Heart left ventricle (tissue), 16 donors: ENCODE measurements at regions not wholly inside any gene's neighbourhood (a gene's known extent, or its start where the extent isn't known, plus 50 kb on each side); places are given as distances from the start of the nearest gene placed in this dataset.
"Not testable (repeated sequence)": the region's sequence is repeated elsewhere in the genome, so short reads cannot be mapped to it uniquely, and the experiment has no call there.

ENCODE experiments used
- ATAC-seq, 4 donors: fragments of 200-7000 bp; cut with Tn5 transposase; one replicate each; pipeline ENCODE4 v1.9.1; 2020 to 2022; ENCODE audit warnings: moderate library complexity in 4 of 4, mild to moderate bottlenecking in 3 of 4, moderate number of reproducible peaks in 1 of 4
- DNase-seq, 5 donors: peaks; one replicate each; pipeline ENCODE4 v3.0.0-alpha.2; 2020
- H3K27ac ChIP-seq, 12 donors: fragments of 200-600 bp; sonication (generic) in 4 of 12; one replicate each; pipeline versions ENCODE4 v1.5.0 to v1.8.0; 2016 to 2022; ENCODE audit warnings: mild to moderate bottlenecking in 2 of 12
- H3K27me3 ChIP-seq, 9 donors: fragments of 200-600 bp; sonication (generic) in 2 of 9; one replicate each; pipeline versions ENCODE4 v1.5.1 to v1.8.0; 2016 to 2022; ENCODE audit warnings: mild to moderate bottlenecking in 3 of 9
- H3K36me3 ChIP-seq, 9 donors: fragments of 200-600 bp; sonication (generic) in 2 of 9; one replicate each; pipeline versions ENCODE4 v1.5.0 to v1.8.0; 2018 to 2022; ENCODE audit warnings: mild to moderate bottlenecking in 2 of 9
- H3K4me1 ChIP-seq, 12 donors: fragments of 200-600 bp; sonication (generic) in 4 of 12; one replicate each; pipeline versions ENCODE4 v1.5.0 to v1.8.0; 2016 to 2022; ENCODE audit warnings: mild to moderate bottlenecking in 3 of 12
- H3K4me3 ChIP-seq, 12 donors: fragments of 200-600 bp; sonication (generic) in 4 of 12; one replicate each; pipeline versions ENCODE4 v1.5.0 to v1.8.0; 2017 to 2022; ENCODE audit warnings: mild to moderate bottlenecking in 9 of 12, moderate library complexity in 4 of 12
- H3K9me3 ChIP-seq, 12 donors: fragments of 200-600 bp; sonication (generic) in 4 of 12; one replicate each; pipeline versions ENCODE4 v1.5.0 to v1.8.0; 2016 to 2022; ENCODE audit warnings: mild to moderate bottlenecking in 1 of 12
- CTCF ChIP-seq, 12 donors: fragments of 200-600 bp; sonication (generic) in 4 of 12; IDR thresholded peaks; one replicate each; pipeline versions ENCODE4 v1.5.0 to v1.8.0; 2018 to 2022; ENCODE audit warnings: antibody characterized with exemption in 12 of 12, mild to moderate bottlenecking in 5 of 12
- POLR2A ChIP-seq, 2 donors: fragments of 450-650 bp; IDR thresholded peaks; one replicate each; pipeline ENCODE4 v1.6.1; 2017; ENCODE audit warnings: antibody characterized with exemption in 2 of 2, mild to moderate bottlenecking in 2 of 2, moderate library complexity in 2 of 2
- WGBS, 4 donors: extraction: QIAGEN DNeasy Blood & Tissue Kit in 2 of 4; methylation state at CpG; one replicate each; pipeline versions ENCODE4 v1.1.5 to v1.1.7; 2013 to 2018; 5-methylcytosine and 5-hydroxymethylcytosine counted together
- intact Hi-C, 10 donors: fragments of 100-400 bp; cut with DNase I; formaldehyde crosslinking; loops; one replicate each; pipeline versions ENCODE4 v1.11.1 to v1.14.2; 2022
- donor health status: ischemic (EF 13 %, LVEDD 7.1; RV severe dilation, severe dysfunction).
- donor health status: healthy with polysubstance abuse.
- donor health status: DM: no; HTN: yes; CAD: no.
- donor health status: DM: no; HTN: no; CAD: no.
- donor health status: ischemic (EF 25% LVEDD 6.9; RV normal size, moderate dysfunction).
- donor health status: ischemic (EF 25% LVEDD 5.7; RV mildly dilated, moderate dysfunction).
- donor health status: healthy.
- donor health status: DM: yes; HTN: yes; CAD: no.
- donor health status: ischemic (EF 35%, LVEDD 5.7; RV mildly dilated, moderate dysfunction).
- donor health status: nonischemic (EF 11% LVEDD 7.7; RV severe dilation, severe dysfunction).
- donor health status: DM: yes; HTN: yes; CAD: no.
- donor health status: PGD.
- donor health status: ischemic (EF 29% LVEDD 5.4; RV normal size, mild dysfunction).
- donor health status: nonischemic (EF 23%, LVEDD 6.1; RV moderate dilation, normal function).

DNA sequence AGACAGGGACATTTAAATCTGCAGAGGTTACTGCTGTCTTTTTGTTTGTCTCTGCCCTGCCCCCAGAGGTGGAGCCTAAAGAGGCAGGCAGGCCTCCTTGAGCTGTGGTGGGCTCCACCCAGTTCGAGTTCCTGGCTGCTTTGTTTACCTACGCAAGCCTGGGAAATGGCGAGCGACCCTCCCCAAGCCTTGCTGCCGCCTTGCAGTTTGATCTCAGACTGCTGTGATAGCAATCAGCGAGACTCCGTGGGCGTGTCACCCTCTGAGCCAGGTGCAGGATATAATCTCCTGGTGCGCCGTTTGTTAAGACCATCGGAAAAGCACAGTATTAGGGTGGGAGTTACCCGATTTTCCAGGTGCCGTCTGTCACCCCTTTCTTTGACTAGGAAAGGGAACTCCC, 93.3 kb downstream of the ANKRD30BL start:
- WGBS, 4 donors, result 85 to 91% (median 89%) methylated on average over 12 to 13 of the region's 13 CpGs
- H3K27ac ChIP-seq, H3K4me1 ChIP-seq, ATAC-seq, H3K9me3 ChIP-seq, H3K36me3 ChIP-seq, intact Hi-C loops, DNase-seq, H3K27me3 ChIP-seq, H3K4me3 ChIP-seq: not testable (repeated sequence)

GRCh38 chr2:132065391-132065790, 96.4 kb downstream of the ANKRD30BL start:
- intact Hi-C loops, H3K27me3 ChIP-seq, ATAC-seq, DNase-seq, H3K27ac ChIP-seq, H3K4me3 ChIP-seq, H3K4me1 ChIP-seq, H3K9me3 ChIP-seq, H3K36me3 ChIP-seq: not testable (repeated sequence)
- 76 to 81% (median 77%) methylated on average over 1 to 2 of the region's 2 CpGs for WGBS, 4 donors

DNA sequence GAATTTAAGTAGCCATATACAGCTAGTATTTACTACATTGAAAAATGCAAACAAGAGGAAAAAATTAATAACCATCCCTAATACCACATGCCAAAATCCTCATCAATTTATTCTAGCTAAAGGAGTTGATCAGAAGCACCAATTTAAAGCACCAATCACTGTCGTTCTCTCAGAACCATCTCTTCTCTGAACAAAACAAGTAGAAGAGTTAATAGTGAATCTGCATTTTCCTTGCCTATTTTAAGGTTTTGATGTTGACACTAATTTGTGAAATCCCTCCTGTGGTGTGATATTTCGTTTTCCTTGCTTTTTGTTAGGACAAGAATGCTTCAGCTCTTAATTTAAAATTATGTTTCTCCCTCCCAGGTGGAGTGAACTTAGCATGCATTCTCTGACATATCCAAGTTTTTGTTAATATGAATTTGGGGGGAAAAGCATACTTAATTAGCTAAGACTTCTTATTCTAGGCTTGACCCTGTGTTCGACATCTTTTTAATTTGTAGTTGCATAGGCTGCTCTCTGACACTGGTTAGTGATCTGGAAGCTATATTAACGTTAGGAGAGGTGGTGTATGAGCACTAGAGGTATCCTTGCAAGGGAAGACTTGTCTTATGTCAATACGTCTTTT, 122.0 kb downstream of the ANKRD30BL start:
- DNase-seq, intact Hi-C loops, ATAC-seq, H3K27ac ChIP-seq, H3K36me3 ChIP-seq, H3K4me3 ChIP-seq, H3K9me3 ChIP-seq: not testable (repeated sequence)
- H3K4me1 ChIP-seq, result peaks cover 0 to 16% (median 0%) of the 10 kb centered on the region in 12 donors
- 51 to 69% (median 56%) methylated on average over 5 of the region's 5 CpGs for WGBS, 4 donors
- H3K27me3 ChIP-seq, result peaks cover 8 to 42% (median 28%) of the 10 kb centered on the region in 9 donors

GRCh38 chr2:132038883-132039235, 122.9 kb downstream of the ANKRD30BL start:
- 4 to 7% (median 6%) methylated on average over 1 of the region's 1 CpG for WGBS, 4 donors
- H3K27ac ChIP-seq, DNase-seq, intact Hi-C loops, H3K36me3 ChIP-seq, H3K9me3 ChIP-seq, ATAC-seq: not testable (repeated sequence)
- Histone ChIP-seq H3K4me3 (peak overlapping the region in 11 of 12 donors; percentile 23 to 59 (median 47)), H3K4me1 (peaks cover 0 to 16% (median 0%) of the 10 kb centered on the region in 12 donors), H3K27me3 (peaks cover 8 to 42% (median 28%) of the 10 kb centered on the region in 9 donors)

DNA sequence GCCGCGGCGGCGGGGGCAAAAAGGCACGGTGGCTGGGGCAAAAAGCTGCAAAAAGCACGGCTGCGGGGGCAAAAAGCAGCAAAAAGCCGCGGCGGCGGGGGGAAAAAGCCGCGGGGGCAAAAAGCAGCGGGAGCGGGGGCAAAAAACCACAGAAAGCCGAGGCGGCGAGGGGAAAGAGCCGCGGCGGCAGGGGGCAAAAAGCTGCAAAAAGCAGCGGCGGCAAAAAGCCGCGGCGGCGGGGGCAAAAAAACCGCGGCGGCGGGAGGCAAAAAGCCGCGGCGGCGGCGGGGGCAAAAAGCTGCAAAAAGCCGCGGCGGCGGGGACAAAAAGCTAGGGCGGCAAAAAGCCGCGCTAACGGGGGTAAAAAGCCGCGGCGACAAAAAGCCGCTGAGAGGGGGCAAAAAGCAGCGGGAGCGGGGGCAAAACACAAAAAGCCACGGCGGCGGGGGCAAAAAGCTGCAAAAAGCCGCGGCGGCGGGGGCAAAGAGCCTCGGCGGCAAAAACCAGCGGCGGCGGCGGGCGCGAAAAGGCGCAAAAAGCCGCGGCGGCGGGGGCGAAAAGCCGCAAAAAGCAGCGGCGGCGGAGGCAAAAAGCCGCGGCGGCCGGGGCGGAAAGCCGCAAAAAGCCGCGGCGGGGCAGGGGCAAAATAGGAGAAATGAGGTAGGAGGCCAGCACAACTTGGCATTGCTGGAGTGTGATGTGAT, 123.4 kb downstream of the ANKRD30BL start:
- intact Hi-C loops, result no loop called here
- peaks cover 0 to 16% (median 0%) of the 10 kb centered on the region in 12 donors for H3K4me1 ChIP-seq
- peaks cover 8 to 42% (median 28%) of the 10 kb centered on the region in 9 donors for H3K27me3 ChIP-seq
- peak overlapping the region; percentile 23 to 59 (median 47) for H3K4me3 ChIP-seq
- peaks cover 0 to 9% (median 0%) of the 10 kb centered on the region in 12 donors for H3K9me3 ChIP-seq
- no peak overlapping the region for H3K27ac ChIP-seq
- TF ChIP-seq CTCF (IDR thresholded peaks at IDR 0.05) (no peak), POLR2A (IDR thresholded peaks at IDR 0.05) (no peak)
- H3K36me3 ChIP-seq, result no peaks in the 10 kb centered on the region
- WGBS, 4 donors, result 1 to 2% (median 1%) methylated on average over 82 to 84 of the region's 84 CpGs
- DNase-seq (no peak), ATAC-seq (no peak)

DNA sequence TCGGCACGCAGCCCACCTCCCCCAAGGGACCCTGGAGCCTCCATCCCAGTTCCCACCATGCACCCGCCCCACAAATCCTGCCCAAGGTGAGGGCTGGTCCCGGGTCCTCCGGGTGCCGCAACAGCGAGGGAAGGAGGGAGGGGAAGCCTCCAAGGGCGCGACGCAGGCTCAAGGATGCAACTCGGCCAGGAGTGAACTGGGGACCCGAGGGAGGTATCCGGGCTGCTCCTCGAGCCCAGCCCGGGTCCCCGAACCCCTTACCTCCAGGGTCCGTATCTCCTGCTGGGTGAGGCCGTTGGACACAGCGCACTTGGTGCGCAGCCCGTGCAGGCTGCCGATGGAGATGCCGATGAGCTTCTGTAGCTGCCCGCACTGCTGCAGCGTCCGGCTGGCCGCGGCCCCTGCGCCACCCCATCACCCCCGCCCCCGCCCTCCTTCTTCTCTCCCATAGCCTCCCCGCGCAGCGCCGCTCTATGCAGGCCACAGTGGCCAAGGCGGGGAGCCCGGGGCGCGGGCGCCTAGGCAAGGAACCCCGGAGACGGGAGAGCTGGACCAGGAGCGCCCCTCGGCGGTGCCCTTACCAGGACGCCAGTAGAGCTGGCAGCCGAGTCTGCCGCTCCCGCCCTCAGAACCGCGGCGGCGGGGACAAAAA, 124.1 kb downstream of the ANKRD30BL start:
- no peaks in the 10 kb centered on the region for H3K36me3 ChIP-seq
- DNase-seq, result peak in 3 of 5 donors; percentile 29 to 57 (median 30)
- H3K9me3 ChIP-seq, result peaks cover 0 to 9% (median 0%) of the 10 kb centered on the region in 12 donors
- peak overlapping the region; percentile 23 to 59 (median 47) for H3K4me3 ChIP-seq
- intact Hi-C loops, result no loop called here
- no peak overlapping the region for H3K27ac ChIP-seq
- peaks cover 8 to 42% (median 28%) of the 10 kb centered on the region in 9 donors for H3K27me3 ChIP-seq
- WGBS, 4 donors, result 1 to 13% (median 6%) methylated on average over 11 to 53 of the region's 53 CpGs
- no peak for ATAC-seq
- TF ChIP-seq POLR2A (IDR thresholded peaks at IDR 0.05) (no peak), CTCF (IDR thresholded peaks at IDR 0.05) (no peak)
- H3K4me1 ChIP-seq, result peaks cover 0 to 16% (median 0%) of the 10 kb centered on the region in 12 donors
